GM12875 (cell line): ENCODE measurements at regions not wholly inside any gene's neighbourhood (a gene's known extent, or its start where the extent isn't known, plus 50 kb on each side); places are given as distances from the start of the nearest gene placed in this dataset.

Experiments
- H3K4me3 ChIP-seq: one replicate; pipeline ENCODE4 v1.5.1; 2011; ENCODE audit warnings: low read depth, low read length, control low read depth
- CTCF ChIP-seq: IDR thresholded peaks from 2 replicates; pipeline ENCODE4 v1.5.1; 2011; ENCODE audit warnings: low read depth, mild to moderate bottlenecking, control low read depth, inconsistent platforms, low read length, moderate library complexity, borderline replicate concordance; ENCODE audit not compliant: insufficient read depth

- no peak overlapping the region for H3K4me3 ChIP-seq
Measured at GRCh38 chr10:59090817-59091622, 85.4 kb upstream of the PHYHIPL start.

GRCh38 chr10:59093461-59093860 is 83.0 kb upstream of the PHYHIPL start:
- H3K4me3 ChIP-seq, result no peak overlapping the region
- TF ChIP-seq CTCF, result no peak

More at GRCh38 chr10:59090817-59091622, 85.4 kb upstream of the PHYHIPL start:
- no peak for TF ChIP-seq CTCF

- no peak for TF ChIP-seq CTCF
- no peak overlapping the region for H3K4me3 ChIP-seq
Measured at GRCh38 chr10:59096631-59097030, 79.8 kb upstream of the PHYHIPL start.

- no peak for TF ChIP-seq CTCF
Measured at GRCh38 chr10:59098387-59098786, 78.1 kb upstream of the PHYHIPL start.

GRCh38 chr10:59098831-59099452 is 77.5 kb upstream of the PHYHIPL start:
- no peak for TF ChIP-seq CTCF
- H3K4me3 ChIP-seq, result no peak overlapping the region

More at GRCh38 chr10:59098387-59098786, 78.1 kb upstream of the PHYHIPL start:
- H3K4me3 ChIP-seq, result no peak overlapping the region

- TF ChIP-seq CTCF, result no peak
- no peak overlapping the region for H3K4me3 ChIP-seq
Measured at GRCh38 chr10:59099481-59099880, 77.0 kb upstream of the PHYHIPL start.

GRCh38 chr10:59102394-59102793 is 74.0 kb upstream of the PHYHIPL start:
- no peak overlapping the region for H3K4me3 ChIP-seq
- TF ChIP-seq CTCF, result no peak
